HepG2 (cell line): ENCODE measurements at regions not wholly inside any gene's neighbourhood (a gene's known extent, or its start where the extent isn't known, plus 50 kb on each side); places are given as distances from the start of the nearest gene placed in this dataset.

Experiments used
- BRCA1 ChIP-seq: sonication (generic); formaldehyde crosslinking; IDR thresholded peaks from 2 replicates; pipeline ENCODE4 v1.4.0; 2020; ENCODE audit warnings: missing genetic modification reagents
- CHD4 ChIP-seq: fragments of 200-600 bp; sonication (generic); IDR thresholded peaks from 2 replicates; pipeline ENCODE4 v1.7.0; 2017; ENCODE audit warnings: mild to moderate bottlenecking, low read length, borderline replicate concordance
- ERF ChIP-seq: IDR thresholded peaks from 2 replicates; pipeline ENCODE4 v1.6.1; 2018; ENCODE audit warnings: missing biosample characterization, missing genetic modification reagents
- ESRRA ChIP-seq: sonication (generic); formaldehyde crosslinking; IDR thresholded peaks from 2 replicates; pipeline ENCODE4 v1.5.1; 2020; ENCODE audit warnings: mild to moderate bottlenecking, low read depth, missing genetic modification reagents
- JUNB ChIP-seq: sonication (generic); formaldehyde crosslinking; IDR thresholded peaks from 2 replicates; pipeline ENCODE4 v1.8.0; 2022; ENCODE audit warnings: missing genetic modification reagents, mild to moderate bottlenecking, borderline replicate concordance
- JUND ChIP-seq: sonication (generic); formaldehyde crosslinking; IDR thresholded peaks from 2 replicates; pipeline ENCODE4 v1.8.0; 2022; ENCODE audit warnings: mild to moderate bottlenecking, missing genetic modification reagents
- MAFF ChIP-seq: IDR thresholded peaks from 2 replicates; pipeline ENCODE4 v1.6.1; 2011; ENCODE audit warnings: low read depth, low read length, improper control_type of control experiment
- SNAI1 ChIP-seq: sonication (generic); formaldehyde crosslinking; IDR thresholded peaks from 2 replicates; pipeline ENCODE4 v1.5.0; 2020; ENCODE audit warnings: mild to moderate bottlenecking, missing genetic modification reagents, borderline replicate concordance
- USF2 ChIP-seq, 2 experiments: sonication (generic) in 1 of 2; formaldehyde crosslinking in 1 of 2; IDR thresholded peaks; 2 replicates each; pipeline versions ENCODE4 v1.5.1 to v1.6.1; 2011 to 2020; ENCODE audit warnings: borderline replicate concordance in 1 of 2, low read depth in 1 of 2, low read length in 1 of 2, mild to moderate bottlenecking in 1 of 2, missing genetic modification reagents in 1 of 2, moderate library complexity in 1 of 2
- ZKSCAN8 ChIP-seq: IDR thresholded peaks from 2 replicates; pipeline ENCODE4 v1.6.1; 2016; ENCODE audit warnings: borderline replicate concordance, missing genetic modification reagents, missing compliant biosample characterization
- ZNF232 ChIP-seq: sonication (generic); formaldehyde crosslinking; IDR thresholded peaks from 2 replicates; pipeline ENCODE4 v1.4.0; 2020; ENCODE audit warnings: missing genetic modification reagents, borderline replicate concordance
- ZNF44 ChIP-seq: sonication (generic); formaldehyde crosslinking; IDR thresholded peaks from 2 replicates; pipeline ENCODE4 v1.5.1; 2020; ENCODE audit warnings: mild to moderate bottlenecking, missing genetic modification reagents

- TF ChIP-seq JUNB (CRISPR knock-in tag), result no peak
- no peak for TF ChIP-seq ZNF44 (CRISPR knock-in tag)
- no peak for TF ChIP-seq CHD4
- TF ChIP-seq ZNF232 (CRISPR knock-in tag), result no peak
- TF ChIP-seq MAFF, result no peak
- TF ChIP-seq JUND (CRISPR knock-in tag), result no peak
- no peak for TF ChIP-seq USF2 (IDR thresholded peaks at IDR 0.05; ENCODE audit: low read depth, low read length)
- no peak for TF ChIP-seq USF2 (CRISPR knock-in tag; IDR thresholded peaks at IDR 0.05; ENCODE audit: borderline replicate concordance)
- no peak for TF ChIP-seq SNAI1
- no peak for TF ChIP-seq BRCA1 (CRISPR knock-in tag)
- TF ChIP-seq ERF (CRISPR knock-in tag), result no peak
- no peak for TF ChIP-seq ZKSCAN8 (CRISPR knock-in tag)
- no peak for TF ChIP-seq ESRRA (CRISPR knock-in tag)
Observed at GRCh38 chr1:217953922-217954321, 322.8 kb downstream of the SPATA17 start.
